ENCODE measurements at regions not wholly inside any gene's neighbourhood (a gene's known extent, or its start where the extent isn't known, plus 50 kb on each side); places are given as distances from the start of the nearest gene placed in this dataset.

DNA sequence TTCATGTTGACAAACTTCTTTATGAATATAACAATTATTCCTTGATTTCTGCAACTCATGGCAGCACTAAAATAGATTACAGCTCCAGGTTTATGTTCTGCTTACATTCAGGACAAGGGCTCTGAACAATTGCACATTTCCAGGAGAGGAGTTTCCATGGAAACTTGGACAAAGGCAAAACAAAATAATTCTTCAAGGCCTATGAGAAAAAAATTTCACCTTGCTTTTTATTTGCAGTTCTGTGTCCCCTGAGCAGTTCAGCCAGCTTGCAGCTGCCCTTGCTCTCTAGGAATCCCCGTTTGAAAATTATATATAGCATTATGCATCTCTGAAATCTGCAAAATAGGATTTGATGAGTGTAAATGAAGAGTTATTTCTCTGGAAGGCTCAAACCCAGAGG, 71.7 kb downstream of the ARL4A start:
- ATAC-seq (no peak), DNase-seq (no peak)
- WGBS, 3 donors = 7 to 13% (median 13%) methylated on average over 1 of the region's 1 CpG
- no peaks in the 10 kb centered on the region for H3K27me3 ChIP-seq (ENCODE audit: insufficient read depth in 3 of 3, low read length in 2 of 3)
- intact Hi-C loops (cut with DNase I) = no loop called here
- no peaks in the 10 kb centered on the region for H3K4me1 ChIP-seq
- H3K36me3 ChIP-seq (ENCODE audit: insufficient read depth in 1 of 2, low read depth in 1 of 2) = no peaks in the 10 kb centered on the region
- TF ChIP-seq, protein P1, sequence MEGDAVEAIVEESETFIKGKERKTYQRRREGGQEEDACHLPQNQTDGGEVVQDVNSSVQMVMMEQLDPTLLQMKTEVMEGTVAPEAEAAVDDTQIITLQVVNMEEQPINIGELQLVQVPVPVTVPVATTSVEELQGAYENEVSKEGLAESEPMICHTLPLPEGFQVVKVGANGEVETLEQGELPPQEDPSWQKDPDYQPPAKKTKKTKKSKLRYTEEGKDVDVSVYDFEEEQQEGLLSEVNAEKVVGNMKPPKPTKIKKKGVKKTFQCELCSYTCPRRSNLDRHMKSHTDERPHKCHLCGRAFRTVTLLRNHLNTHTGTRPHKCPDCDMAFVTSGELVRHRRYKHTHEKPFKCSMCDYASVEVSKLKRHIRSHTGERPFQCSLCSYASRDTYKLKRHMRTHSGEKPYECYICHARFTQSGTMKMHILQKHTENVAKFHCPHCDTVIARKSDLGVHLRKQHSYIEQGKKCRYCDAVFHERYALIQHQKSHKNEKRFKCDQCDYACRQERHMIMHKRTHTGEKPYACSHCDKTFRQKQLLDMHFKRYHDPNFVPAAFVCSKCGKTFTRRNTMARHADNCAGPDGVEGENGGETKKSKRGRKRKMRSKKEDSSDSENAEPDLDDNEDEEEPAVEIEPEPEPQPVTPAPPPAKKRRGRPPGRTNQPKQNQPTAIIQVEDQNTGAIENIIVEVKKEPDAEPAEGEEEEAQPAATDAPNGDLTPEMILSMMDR (IDR thresholded peaks at IDR 0.05) = no peak
- no peak overlapping the region for H3K27ac ChIP-seq
- H3K9me3 ChIP-seq = no peaks in the 10 kb centered on the region
- H3K4me3 ChIP-seq = no peak overlapping the region

GRCh38 chr7:12761111-12761510, 73.7 kb downstream of the ARL4A start:
- WGBS, 3 donors = 91 to 96% (median 95%) methylated on average over 4 of the region's 4 CpGs
- ATAC-seq (no peak), DNase-seq (no peak)
- no peaks in the 10 kb centered on the region for H3K36me3 ChIP-seq (ENCODE audit: insufficient read depth in 1 of 2, low read depth in 1 of 2)
- H3K27me3 ChIP-seq (ENCODE audit: insufficient read depth in 3 of 3, low read length in 2 of 3) = no peaks in the 10 kb centered on the region
- no peak overlapping the region for H3K27ac ChIP-seq
- intact Hi-C loops (cut with DNase I) = no loop called here
- no peak overlapping the region for H3K4me3 ChIP-seq
- H3K9me3 ChIP-seq = no peaks in the 10 kb centered on the region
- H3K4me1 ChIP-seq = no peaks in the 10 kb centered on the region
- TF ChIP-seq, protein P1 (IDR thresholded peaks at IDR 0.05) = no peak

- intact Hi-C loops (cut with DNase I) = no loop called here
- no peak for DNase-seq
- Histone ChIP-seq H3K4me1 (no peaks in the 10 kb centered on the region), H3K27ac (no peak overlapping the region), H3K27me3 (ENCODE audit: insufficient read depth in 3 of 3, low read length in 2 of 3) (no peaks in the 10 kb centered on the region), H3K9me3 (no peaks in the 10 kb centered on the region), H3K36me3 (ENCODE audit: insufficient read depth in 1 of 2, low read depth in 1 of 2) (no peaks in the 10 kb centered on the region), H3K4me3 (no peak overlapping the region)
- TF ChIP-seq, protein P1 (IDR thresholded peaks at IDR 0.05) = no peak
- ATAC-seq = no peak
- WGBS, 3 donors = 72 to 91% (median 88%) methylated on average over 4 of the region's 4 CpGs
These were observed 74.3 kb downstream of the ARL4A start for GRCh38 chr7:12761691-12762090.

- ATAC-seq (peak in 1 of 4 donors; percentile 32), DNase-seq (no peak)
- Histone ChIP-seq H3K4me1 (no peaks in the 10 kb centered on the region), H3K27ac (no peak overlapping the region), H3K36me3 (ENCODE audit: insufficient read depth in 1 of 2, low read depth in 1 of 2) (no peaks in the 10 kb centered on the region), H3K4me3 (no peak overlapping the region), H3K27me3 (ENCODE audit: insufficient read depth in 3 of 3, low read length in 2 of 3) (no peaks in the 10 kb centered on the region), H3K9me3 (no peaks in the 10 kb centered on the region)
- TF ChIP-seq, protein P1 (IDR thresholded peaks at IDR 0.05) = no peak
- intact Hi-C loops (cut with DNase I) = no loop called here
- 61 to 70% (median 64%) methylated on average over 2 of the region's 2 CpGs for WGBS, 3 donors
These were observed 77.0 kb downstream of the ARL4A start for GRCh38 chr7:12764458-12764891.

- H3K27me3 ChIP-seq (ENCODE audit: insufficient read depth in 3 of 3, low read length in 2 of 3) = no peaks in the 10 kb centered on the region
- no peaks in the 10 kb centered on the region for H3K9me3 ChIP-seq
- WGBS, 3 donors = 58 to 70% (median 65%) methylated on average over 2 of the region's 2 CpGs
- no peak overlapping the region for H3K27ac ChIP-seq
- intact Hi-C loops (cut with DNase I) = no loop called here
- H3K4me3 ChIP-seq = no peak overlapping the region
- no peak for DNase-seq
- no peaks in the 10 kb centered on the region for H3K4me1 ChIP-seq
- ATAC-seq = no peak
- H3K36me3 ChIP-seq (ENCODE audit: insufficient read depth in 1 of 2, low read depth in 1 of 2) = no peaks in the 10 kb centered on the region
- TF ChIP-seq, protein P1 (IDR thresholded peaks at IDR 0.05) = no peak
These were observed 78.1 kb downstream of the ARL4A start for GRCh38 chr7:12765431-12766100.

All from psoas muscle (tissue), 7 donors.